Upper lobe of left lung (tissue), 6 donors: ENCODE measurements at regions not wholly inside any gene's neighbourhood (a gene's known extent, or its start where the extent isn't known, plus 50 kb on each side); places are given as distances from the start of the nearest gene placed in this dataset.

Experiments used
- ATAC-seq, 2 donors: fragments of 200-7000 bp; cut with Tn5 transposase; one replicate each; pipeline ENCODE4 v1.9.1; 2022; ENCODE audit warnings: mild to moderate bottlenecking in 2 of 2, moderate library complexity in 2 of 2; ENCODE audit not compliant: low FRiP score in 2 of 2
- DNase-seq, 2 donors: peaks; one replicate each; pipeline ENCODE4 v3.0.0-alpha.2; 2019 to 2020
- H3K27ac ChIP-seq, 4 donors: fragments of 200-600 bp; sonication (generic); one replicate each; pipeline ENCODE4 v1.5.1; 2016 to 2019
- H3K27me3 ChIP-seq, 4 donors: fragments of 200-600 bp; sonication (generic); one replicate each; pipeline ENCODE4 v1.5.1; 2017 to 2019
- H3K36me3 ChIP-seq, 4 donors: fragments of 200-600 bp; sonication (generic); one replicate each; pipeline ENCODE4 v1.5.1; 2016 to 2019
- H3K4me1 ChIP-seq, 4 donors: fragments of 200-600 bp; sonication (generic); one replicate each; pipeline ENCODE4 v1.5.1; 2018 to 2019
- H3K4me3 ChIP-seq, 4 donors: fragments of 200-600 bp; sonication (generic); one replicate each; pipeline ENCODE4 v1.5.1; 2017 to 2019; ENCODE audit warnings: mild to moderate bottlenecking in 2 of 4, moderate library complexity in 1 of 4
- H3K9me3 ChIP-seq, 4 donors: fragments of 200-600 bp; sonication (generic); one replicate each; pipeline ENCODE4 v1.5.1; 2018 to 2019
- CTCF ChIP-seq, 6 experiments: fragments of 450-650 bp in 4 of 6; fragments of 200-600 bp in 2 of 6; sonication (generic) in 2 of 6; IDR thresholded peaks; one replicate each; pipeline ENCODE4 v1.5.1; 2016 to 2019; ENCODE audit warnings: antibody characterized with exemption in 6 of 6
- EP300 ChIP-seq, 4 donors: sonication (generic); formaldehyde crosslinking; IDR thresholded peaks; one replicate each; pipeline ENCODE4 v1.5.1; 2017; ENCODE audit warnings: antibody characterized with exemption in 4 of 4, control low read depth in 2 of 4
- POLR2A ChIP-seq, 4 donors: fragments of 450-650 bp; IDR thresholded peaks; one replicate each; pipeline ENCODE4 v1.5.1; 2016 to 2017; ENCODE audit warnings: antibody characterized with exemption in 4 of 4, mild to moderate bottlenecking in 2 of 4
- POLR2AphosphoS5 ChIP-seq, 2 donors: sonication (generic); formaldehyde crosslinking; IDR thresholded peaks; one replicate each; pipeline ENCODE4 v1.5.1; 2017; ENCODE audit warnings: antibody characterized with exemption in 2 of 2
- WGBS, 2 donors: methylation state at CpG; one replicate each; pipeline ENCODE4 v1.1.5; 2017 to 2018; 5-methylcytosine and 5-hydroxymethylcytosine counted together
- donor health status: DM: no; HTN: no; CAD: no; lungs with moderate emphysema.
- donor health status: DM: no; HTN: yes; CAD: no; lungs with severe emphysema.

GRCh38 chr3:34862456-34862855, 776.9 kb upstream of the ARPP21 start:
- H3K4me3 ChIP-seq: no peak overlapping the region
- H3K27ac ChIP-seq: no peak overlapping the region
- DNase-seq (no peak), ATAC-seq (no peak)
- no peaks in the 10 kb centered on the region for H3K36me3 ChIP-seq
- no peaks in the 10 kb centered on the region for H3K9me3 ChIP-seq
- no peaks in the 10 kb centered on the region for H3K4me1 ChIP-seq
- H3K27me3 ChIP-seq: no peaks in the 10 kb centered on the region
- TF ChIP-seq POLR2AphosphoS5 (IDR thresholded peaks at IDR 0.05) (no peak), EP300 (IDR thresholded peaks at IDR 0.05) (no peak), POLR2A (IDR thresholded peaks at IDR 0.05) (no peak), CTCF (IDR thresholded peaks at IDR 0.05) (no peak)
- WGBS, 2 donors: 79% methylated on average over 4 of the region's 4 CpGs

GRCh38 chr3:34863485-34863884, 775.8 kb upstream of the ARPP21 start:
- H3K36me3 ChIP-seq: no peaks in the 10 kb centered on the region
- WGBS, 2 donors: 50 to 57% methylated on average over 1 of the region's 1 CpG
- H3K27ac ChIP-seq: no peak overlapping the region
- peaks cover 0 to 3% (median 0%) of the 10 kb centered on the region in 4 donors for H3K27me3 ChIP-seq
- DNase-seq (no peak), ATAC-seq (no peak)
- H3K9me3 ChIP-seq: no peaks in the 10 kb centered on the region
- TF ChIP-seq CTCF (IDR thresholded peaks at IDR 0.05): no peak
- no peak for TF ChIP-seq POLR2A (IDR thresholded peaks at IDR 0.05)
- no peak for TF ChIP-seq EP300 (IDR thresholded peaks at IDR 0.05)
- TF ChIP-seq POLR2AphosphoS5 (IDR thresholded peaks at IDR 0.05): no peak
- H3K4me3 ChIP-seq: no peak overlapping the region
- H3K4me1 ChIP-seq: no peaks in the 10 kb centered on the region

- Histone ChIP-seq H3K27me3 (peaks cover 0 to 3% (median 0%) of the 10 kb centered on the region in 4 donors), H3K4me3 (no peak overlapping the region), H3K4me1 (no peaks in the 10 kb centered on the region), H3K36me3 (no peaks in the 10 kb centered on the region), H3K27ac (no peak overlapping the region), H3K9me3 (no peaks in the 10 kb centered on the region)
- no peak for DNase-seq
- WGBS, 2 donors: 80 to 81% methylated on average over 3 of the region's 3 CpGs
- TF ChIP-seq EP300 (IDR thresholded peaks at IDR 0.05) (no peak), CTCF (IDR thresholded peaks at IDR 0.05) (no peak), POLR2A (IDR thresholded peaks at IDR 0.05) (no peak), POLR2AphosphoS5 (IDR thresholded peaks at IDR 0.05) (no peak)
- no peak for ATAC-seq
Observed at GRCh38 chr3:34864011-34864410, 775.3 kb upstream of the ARPP21 start.

GRCh38 chr3:34865346-34865745, 774.0 kb upstream of the ARPP21 start:
- WGBS, 2 donors: 92 to 94% methylated on average over 2 of the region's 2 CpGs

More at GRCh38 chr3:34865346-34865745, 774.0 kb upstream of the ARPP21 start:
- no peak overlapping the region for H3K4me3 ChIP-seq
- DNase-seq (no peak), ATAC-seq (no peak)
- no peak for TF ChIP-seq EP300 (IDR thresholded peaks at IDR 0.05)
- TF ChIP-seq CTCF (IDR thresholded peaks at IDR 0.05): no peak
- TF ChIP-seq POLR2AphosphoS5 (IDR thresholded peaks at IDR 0.05): no peak
- TF ChIP-seq POLR2A (IDR thresholded peaks at IDR 0.05): no peak
- H3K27me3 ChIP-seq: peaks cover 0 to 3% (median 0%) of the 10 kb centered on the region in 4 donors
- H3K9me3 ChIP-seq: no peaks in the 10 kb centered on the region
- H3K4me1 ChIP-seq: no peaks in the 10 kb centered on the region
- no peak overlapping the region for H3K27ac ChIP-seq
- H3K36me3 ChIP-seq: no peaks in the 10 kb centered on the region
